NT2/D1 (cell line): ENCODE measurements at regions not wholly inside any gene's neighbourhood (a gene's known extent, or its start where the extent isn't known, plus 50 kb on each side); places are given as distances from the start of the nearest gene placed in this dataset.

Source experiments
- DNase-seq: peaks from one replicate; pipeline ENCODE4 v3.0.0-alpha.2; 2011; ENCODE audit warnings: low read depth, low spot score
- H3K27me3 ChIP-seq: 2 replicates; pipeline ENCODE4 v1.6.0; 2011; ENCODE audit warnings: mild to moderate bottlenecking; ENCODE audit not compliant: insufficient read length, insufficient read depth
- H3K36me3 ChIP-seq: 2 replicates; pipeline ENCODE4 v1.6.1; 2011; ENCODE audit warnings: mild to moderate bottlenecking, low read length, mixed read lengths; ENCODE audit not compliant: insufficient read depth, insufficient read length
- H3K4me1 ChIP-seq: 2 replicates; pipeline ENCODE4 v1.5.1; 2011; ENCODE audit not compliant: insufficient read depth, insufficient read length
- H3K4me3 ChIP-seq: 2 replicates; pipeline ENCODE4 v1.5.1; 2011; ENCODE audit warnings: low read depth; ENCODE audit not compliant: insufficient read length
- H3K9ac ChIP-seq: 2 replicates; pipeline ENCODE4 v1.6.0; 2011; ENCODE audit warnings: low read depth; ENCODE audit not compliant: insufficient read length
- H3K9me3 ChIP-seq: 2 replicates; pipeline ENCODE4 v1.5.1; 2011; ENCODE audit warnings: mild to moderate bottlenecking, low read length; ENCODE audit not compliant: insufficient read depth
- SUZ12 ChIP-seq: IDR thresholded peaks from 2 replicates; pipeline ENCODE4 v1.6.1; 2011; ENCODE audit not compliant: insufficient read length, insufficient read depth; ENCODE audit errors: extremely low read depth
- YY1 ChIP-seq: IDR thresholded peaks from 2 replicates; pipeline ENCODE4 v1.6.1; 2011; ENCODE audit not compliant: insufficient read length, insufficient read depth
- ZNF274 ChIP-seq: IDR thresholded peaks from 2 replicates; pipeline ENCODE4 v1.6.1; 2011; ENCODE audit warnings: mild to moderate bottlenecking, low read depth, low read length

DNA sequence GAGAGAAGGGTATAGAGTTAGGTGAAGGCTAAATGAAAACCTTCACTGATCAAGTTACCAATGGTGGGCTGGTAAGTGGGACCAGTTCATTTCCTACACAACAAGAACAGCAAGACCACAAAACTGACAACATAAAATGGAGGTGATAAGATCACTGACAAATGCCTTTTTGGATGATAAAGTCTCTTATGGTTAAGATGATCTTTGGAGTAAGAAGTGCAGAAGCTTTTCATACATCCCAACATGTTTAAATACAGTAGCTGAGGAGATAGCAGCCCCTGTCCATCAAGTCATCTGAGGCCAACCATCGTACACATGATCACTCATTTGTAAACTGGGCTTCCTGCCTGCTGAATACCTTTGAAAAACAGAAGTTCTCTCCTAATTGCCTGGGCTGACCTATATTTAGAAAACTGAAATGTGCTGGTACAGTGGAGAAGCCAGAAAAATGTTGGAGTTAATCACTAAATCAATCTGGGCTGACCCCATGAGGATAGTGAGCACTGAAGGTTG lies 259.0 kb upstream of the ZFHX3 start:
- H3K9ac ChIP-seq = no peak overlapping the region
- TF ChIP-seq SUZ12 (no peak), ZNF274 (no peak), YY1 (no peak)
- H3K4me3 ChIP-seq = no peak overlapping the region
- no peak for DNase-seq
- H3K27me3 ChIP-seq = no peaks in the 10 kb centered on the region
- H3K4me1 ChIP-seq = no peaks in the 10 kb centered on the region
- no peaks in the 10 kb centered on the region for H3K36me3 ChIP-seq
- H3K9me3 ChIP-seq = no peaks in the 10 kb centered on the region

DNA sequence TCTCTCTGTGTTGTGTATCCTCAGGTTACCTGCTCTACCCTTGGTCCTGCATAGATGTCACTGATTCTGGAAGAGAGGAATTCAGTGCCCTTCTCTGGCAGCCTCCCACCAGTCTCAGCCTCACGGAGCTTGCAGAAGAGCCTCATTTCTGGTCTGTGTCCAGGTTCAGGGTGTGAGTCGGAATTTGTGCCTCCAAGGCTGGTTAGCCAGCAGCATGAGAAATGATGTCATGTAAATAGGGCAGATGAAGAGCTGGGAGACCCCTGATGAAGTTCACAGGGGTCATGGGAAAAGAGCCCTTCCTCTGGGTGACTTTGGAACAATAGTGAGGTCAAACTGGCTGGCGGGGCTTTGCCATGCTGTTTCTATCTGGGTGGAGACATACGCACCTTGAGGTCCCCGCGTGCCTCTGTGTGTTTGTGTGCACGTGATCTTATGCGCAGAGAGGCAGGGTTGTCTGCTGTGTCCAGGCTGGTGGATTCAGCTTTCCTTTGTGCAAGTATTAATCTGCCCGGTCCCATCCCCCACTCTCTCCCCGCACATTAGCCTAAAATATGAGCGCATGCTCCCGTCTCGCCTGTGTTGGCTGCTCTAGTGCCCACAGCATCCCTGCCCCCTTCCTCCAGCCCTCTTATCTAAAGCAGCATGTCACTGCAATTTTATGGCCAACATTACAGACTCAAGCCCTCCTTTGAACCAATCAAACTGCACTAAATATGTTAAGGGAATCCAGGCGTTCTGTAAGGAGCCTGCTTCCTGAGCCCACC lies 256.3 kb upstream of the ZFHX3 start:
- Histone ChIP-seq H3K4me1 (no peaks in the 10 kb centered on the region), H3K36me3 (no peaks in the 10 kb centered on the region), H3K9me3 (no peaks in the 10 kb centered on the region), H3K4me3 (no peak overlapping the region), H3K9ac (no peak overlapping the region), H3K27me3 (no peaks in the 10 kb centered on the region)
- no peak for TF ChIP-seq SUZ12
- no peak for TF ChIP-seq ZNF274
- TF ChIP-seq YY1 = no peak
- DNase-seq = no peak

DNA sequence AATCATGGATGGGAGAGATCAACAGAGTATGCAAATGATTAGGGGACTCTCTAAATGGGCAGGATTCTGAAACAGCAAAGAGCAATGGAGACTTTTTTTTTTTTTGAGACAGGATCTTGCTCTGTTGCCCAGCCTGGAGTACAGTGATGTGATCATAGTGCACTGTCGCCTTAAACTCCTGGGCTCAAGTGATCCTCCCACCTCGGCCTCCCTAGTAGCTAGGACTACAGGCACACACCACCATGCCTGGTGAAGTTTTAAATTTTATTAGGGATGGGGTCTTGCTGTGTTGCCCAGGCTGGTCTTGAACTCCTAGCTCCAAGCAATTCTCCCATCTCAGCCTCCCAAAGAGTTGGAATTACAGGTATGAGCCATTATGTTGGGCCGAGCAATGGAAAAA lies 255.0 kb upstream of the ZFHX3 start:
- no peak for TF ChIP-seq ZNF274
- TF ChIP-seq YY1 = no peak
- TF ChIP-seq SUZ12 = no peak
- Histone ChIP-seq H3K36me3 (no peaks in the 10 kb centered on the region), H3K9me3 (no peaks in the 10 kb centered on the region), H3K4me1 (no peaks in the 10 kb centered on the region), H3K27me3 (no peaks in the 10 kb centered on the region), H3K9ac (no peak overlapping the region), H3K4me3 (no peak overlapping the region)
- DNase-seq = no peak

- no peaks in the 10 kb centered on the region for H3K9me3 ChIP-seq
- TF ChIP-seq SUZ12 (no peak), ZNF274 (no peak), YY1 (no peak)
- H3K4me3 ChIP-seq = no peak overlapping the region
- no peaks in the 10 kb centered on the region for H3K27me3 ChIP-seq
- H3K36me3 ChIP-seq = no peaks in the 10 kb centered on the region
- DNase-seq = no peak
- H3K4me1 ChIP-seq = no peaks in the 10 kb centered on the region
- H3K9ac ChIP-seq = no peak overlapping the region
These were observed 254.1 kb upstream of the ZFHX3 start for GRCh38 chr16:73301984-73302383.

DNA sequence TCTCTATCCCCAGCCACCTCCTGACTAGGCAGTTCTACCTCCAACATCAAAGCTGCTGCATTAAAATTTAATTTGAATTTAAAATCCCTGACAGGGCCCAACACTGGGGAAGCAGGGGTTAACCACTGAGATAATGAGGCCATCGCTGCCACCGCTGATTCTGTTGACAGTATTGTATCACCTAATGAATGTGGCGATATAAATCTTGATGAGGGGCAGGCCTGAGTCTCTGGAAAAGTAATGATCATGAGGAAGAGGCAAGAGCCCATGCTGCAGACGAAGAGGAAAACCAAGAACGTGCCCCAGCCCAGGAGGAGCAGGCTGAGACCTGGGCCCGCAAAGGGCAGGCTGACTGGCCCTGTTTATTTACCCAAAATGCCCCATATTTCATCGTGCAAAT lies 251.4 kb upstream of the ZFHX3 start:
- H3K9me3 ChIP-seq = no peaks in the 10 kb centered on the region
- TF ChIP-seq SUZ12 = no peak
- no peak for TF ChIP-seq YY1
- no peak for TF ChIP-seq ZNF274
- H3K27me3 ChIP-seq = no peaks in the 10 kb centered on the region
- H3K9ac ChIP-seq = no peak overlapping the region
- no peak for DNase-seq
- H3K36me3 ChIP-seq = no peaks in the 10 kb centered on the region
- no peak overlapping the region for H3K4me3 ChIP-seq
- no peaks in the 10 kb centered on the region for H3K4me1 ChIP-seq

GRCh38 chr16:73298562-73298961 lies 250.6 kb upstream of the ZFHX3 start:
- peak; percentile 42 for DNase-seq
- Histone ChIP-seq H3K36me3 (no peaks in the 10 kb centered on the region), H3K4me1 (no peaks in the 10 kb centered on the region), H3K9me3 (no peaks in the 10 kb centered on the region), H3K9ac (no peak overlapping the region), H3K27me3 (no peaks in the 10 kb centered on the region), H3K4me3 (no peak overlapping the region)
- TF ChIP-seq SUZ12 (no peak), ZNF274 (no peak)

GRCh38 chr16:73290258-73290657 lies 242.3 kb upstream of the ZFHX3 start:
- DNase-seq = no peak
- Histone ChIP-seq H3K4me1 (peaks cover 12% of the 10 kb centered on the region), H3K36me3 (no peaks in the 10 kb centered on the region), H3K27me3 (no peaks in the 10 kb centered on the region), H3K4me3 (no peak overlapping the region), H3K9ac (no peak overlapping the region), H3K9me3 (no peaks in the 10 kb centered on the region)
- TF ChIP-seq SUZ12 (no peak), YY1 (no peak), ZNF274 (no peak)

- H3K4me3 ChIP-seq = no peak overlapping the region
- H3K36me3 ChIP-seq = no peaks in the 10 kb centered on the region
- H3K4me1 ChIP-seq = peaks cover 12% of the 10 kb centered on the region
- no peak for DNase-seq
- no peaks in the 10 kb centered on the region for H3K9me3 ChIP-seq
- no peak for TF ChIP-seq ZNF274
- TF ChIP-seq SUZ12 = no peak
- no peaks in the 10 kb centered on the region for H3K27me3 ChIP-seq
- no peak overlapping the region for H3K9ac ChIP-seq
These were observed 241.3 kb upstream of the ZFHX3 start for GRCh38 chr16:73289232-73289631.
